ENCODE measurements at regions not wholly inside any gene's neighbourhood (a gene's known extent, or its start where the extent isn't known, plus 50 kb on each side); places are given as distances from the start of the nearest gene placed in this dataset.

GRCh38 chr3:103601666-103602065 is 1166.9 kb downstream of the ZPLD1 start:
- TF ChIP-seq CTCF (IDR thresholded peaks at IDR 0.05) (no peak), POLR2A (IDR thresholded peaks at IDR 0.05) (no peak)
